WI38 (cell line): ENCODE measurements at regions not wholly inside any gene's neighbourhood (a gene's known extent, or its start where the extent isn't known, plus 50 kb on each side); places are given as distances from the start of the nearest gene placed in this dataset.

Experiments
- H3K4me3 ChIP-seq: 2 replicates; pipeline ENCODE4 v1.5.1; 2011; ENCODE audit warnings: low read depth, mild to moderate bottlenecking, control low read depth, low read length
- CTCF ChIP-seq: IDR thresholded peaks from 2 replicates; pipeline ENCODE4 v1.5.1; 2012; ENCODE audit warnings: low read depth, mild to moderate bottlenecking, control low read depth, low read length

DNA sequence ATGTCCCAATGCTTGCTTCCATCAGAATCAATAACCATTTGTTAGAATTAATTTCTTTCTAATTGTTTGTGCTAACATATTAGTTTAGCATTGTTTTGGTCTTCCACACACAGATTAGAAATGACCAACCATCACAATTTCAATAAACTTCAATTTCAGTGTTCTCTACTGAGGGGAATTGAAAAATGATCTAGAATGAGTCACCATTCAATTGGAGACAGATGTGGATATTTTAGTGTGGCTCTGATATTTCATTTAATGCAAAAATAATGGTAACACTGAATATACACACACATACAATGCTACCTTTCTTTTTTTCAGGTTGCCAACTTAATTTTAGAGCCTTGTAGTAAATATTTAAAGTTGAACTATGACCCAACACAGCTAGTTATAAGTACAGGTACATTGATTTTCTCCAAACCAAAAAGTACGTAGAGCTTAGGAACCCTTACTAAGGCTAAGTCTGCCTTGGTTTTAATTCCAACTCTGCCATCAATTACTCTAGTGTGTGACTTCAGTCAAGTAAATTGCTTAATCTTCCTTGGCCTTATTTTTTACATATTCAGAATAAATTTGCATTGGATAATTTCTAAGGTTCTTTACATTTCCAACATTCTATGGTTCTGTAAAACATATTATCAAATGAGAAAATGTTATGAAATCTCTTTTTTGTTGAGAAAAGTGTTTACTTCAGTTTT lies 143.9 kb downstream of the DMRTA1 start:
- no peak for TF ChIP-seq CTCF

GRCh38 chr9:22595805-22596204 lies 149.2 kb downstream of the DMRTA1 start:
- no peak overlapping the region for H3K4me3 ChIP-seq
- TF ChIP-seq CTCF, result no peak

More for the DNA sequence above, 143.9 kb downstream of the DMRTA1 start:
- H3K4me3 ChIP-seq, result no peak overlapping the region

GRCh38 chr9:22617156-22617555 lies 170.5 kb downstream of the DMRTA1 start:
- no peak for TF ChIP-seq CTCF
- no peak overlapping the region for H3K4me3 ChIP-seq

- no peak overlapping the region for H3K4me3 ChIP-seq
- no peak for TF ChIP-seq CTCF
Observed at GRCh38 chr9:22622815-22623214, 176.2 kb downstream of the DMRTA1 start.

DNA sequence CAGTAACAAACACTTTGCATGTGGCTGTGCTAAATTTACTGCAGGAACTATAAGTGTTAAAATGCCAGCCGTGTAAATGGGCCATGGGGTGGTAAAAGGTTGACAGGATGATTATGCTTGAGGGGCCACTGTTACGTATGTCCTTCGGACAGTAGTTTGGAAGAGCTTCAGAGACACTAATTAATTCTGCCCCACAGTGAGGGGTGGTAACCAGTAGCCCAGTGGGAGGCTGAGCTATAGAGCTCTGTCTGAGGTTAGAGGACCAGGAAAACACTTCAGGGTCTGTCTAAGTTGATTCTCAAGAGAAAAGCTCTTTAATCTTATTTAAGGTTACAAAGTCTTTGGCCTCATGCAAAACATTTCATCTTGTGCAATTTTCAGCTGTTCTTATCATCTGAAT lies 176.6 kb downstream of the DMRTA1 start:
- TF ChIP-seq CTCF, result no peak
- H3K4me3 ChIP-seq, result no peak overlapping the region

DNA sequence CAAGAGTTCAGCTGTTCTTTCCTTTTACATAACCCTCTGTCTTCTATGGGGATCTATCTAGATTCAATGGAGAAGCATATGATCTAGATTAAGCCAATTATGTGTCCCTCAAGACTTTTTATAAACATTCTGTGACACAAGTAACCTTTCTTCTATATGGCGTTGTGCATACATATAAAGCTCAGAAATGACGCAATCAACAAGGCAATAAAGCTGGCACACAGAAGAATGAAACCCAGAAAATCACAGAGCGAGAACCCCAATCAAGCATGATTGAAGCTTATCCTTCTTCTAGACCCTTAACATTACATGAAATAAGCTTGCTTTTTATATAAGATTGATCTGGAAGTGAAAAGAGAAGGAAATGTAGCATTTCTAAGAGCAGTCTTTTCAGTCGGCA lies 178.9 kb downstream of the DMRTA1 start:
- no peak for TF ChIP-seq CTCF
- no peak overlapping the region for H3K4me3 ChIP-seq

GRCh38 chr9:22643541-22643940 lies 196.9 kb downstream of the DMRTA1 start:
- H3K4me3 ChIP-seq, result no peak overlapping the region
- TF ChIP-seq CTCF, result no peak
